OCI-LY7 (cell line): ENCODE measurements at regions not wholly inside any gene's neighbourhood (a gene's known extent, or its start where the extent isn't known, plus 50 kb on each side); places are given as distances from the start of the nearest gene placed in this dataset.
"Not testable (repeated sequence)": the region's sequence is repeated elsewhere in the genome, so short reads cannot be mapped to it uniquely, and the experiment has no call there.

Experiments
- BruUV-seq: library from RNA; stranded (reverse); fragments of 400-500 nt; replicated peaks from 2 replicates; lab custom pipeline; 2021; lab: Mats Ljungman, UMichigan
- CTCF ChIA-PET: fragments of 300-600 bp; sonication (Branson Sonifier 250); formaldehyde crosslinking; loops from one replicate; lab custom pipeline; 2022; ENCODE audit warnings: antibody characterized with exemption; ENCODE audit not compliant: unreplicated experiment; lab: Charles Lee
- POLR2A ChIA-PET: fragments of 300-600 bp; sonication (Branson Sonifier 250); formaldehyde crosslinking; loops from one replicate; lab custom pipeline; 2022; ENCODE audit warnings: antibody characterized with exemption; lab: Charles Lee
- DNase-seq: peaks from one replicate; pipeline ENCODE4 v3.0.0-alpha.2; 2015; ENCODE audit warnings: low spot score
- H2AFZ ChIP-seq: fragments of 200-600 bp; sonication (generic), shearing (Covaris generic); 2 replicates; pipeline ENCODE4 v1.6.1; 2014; ENCODE audit warnings: mild to moderate bottlenecking, antibody characterized with exemption, low read length, moderate library complexity
- H3K27ac ChIP-seq: fragments of 200-600 bp; sonication (generic); 2 replicates; pipeline ENCODE4 v1.5.1; 2014; ENCODE audit warnings: mixed run types, low read depth, mild to moderate bottlenecking, moderate library complexity, low read length, inconsistent platforms; ENCODE audit not compliant: poor library complexity, severe bottlenecking
- H3K36me3 ChIP-seq: fragments of 200-600 bp; sonication (generic); 2 replicates; pipeline ENCODE4 v1.6.1; 2014; ENCODE audit warnings: mild to moderate bottlenecking, antibody characterized with exemption, low read length, moderate library complexity, mixed read lengths; ENCODE audit not compliant: insufficient read depth
- H3K4me1 ChIP-seq: fragments of 200-600 bp; sonication (generic); 2 replicates; pipeline ENCODE4 v1.5.1; 2014; ENCODE audit warnings: mild to moderate bottlenecking, low read length; ENCODE audit not compliant: insufficient read depth, poor library complexity, severe bottlenecking
- H3K4me2 ChIP-seq: fragments of 200-600 bp; sonication (generic); 2 replicates; pipeline ENCODE4 v1.6.1; 2014; ENCODE audit warnings: mild to moderate bottlenecking, low read length
- H3K4me3 ChIP-seq: fragments of 200-600 bp; sonication (generic); 2 replicates; pipeline ENCODE4 v1.5.1; 2014; ENCODE audit warnings: mild to moderate bottlenecking, low read depth, low read length; ENCODE audit not compliant: poor library complexity, severe bottlenecking
- H3K79me2 ChIP-seq: fragments of 200-600 bp; sonication (generic); 2 replicates; pipeline ENCODE4 v1.6.1; 2016; ENCODE audit warnings: low read depth, mild to moderate bottlenecking, low read length, moderate library complexity, mixed read lengths; ENCODE audit not compliant: insufficient read depth
- H3K9me2 ChIP-seq: fragments of 200-600 bp; sonication (generic); 2 replicates; pipeline ENCODE4 v1.6.1; 2016; ENCODE audit warnings: mild to moderate bottlenecking, low read length, mixed read lengths; ENCODE audit not compliant: insufficient read depth
- H3K9me3 ChIP-seq: fragments of 200-600 bp; sonication (generic); 2 replicates; pipeline ENCODE4 v1.6.1; 2014; ENCODE audit warnings: mild to moderate bottlenecking, mixed run types, low read length, mixed read lengths
- H4K20me1 ChIP-seq: fragments of 200-600 bp; sonication (generic); 2 replicates; pipeline ENCODE4 v1.6.1; 2014; ENCODE audit warnings: mild to moderate bottlenecking, antibody characterized with exemption, low read length, moderate library complexity, mixed read lengths; ENCODE audit not compliant: insufficient read depth
- CTCF ChIP-seq: fragments of 200-600 bp; sonication (generic); conservative IDR thresholded peaks from 2 replicates; pipeline ENCODE4 v1.5.1; 2014; ENCODE audit warnings: mild to moderate bottlenecking, antibody characterized with exemption, low read length, moderate library complexity, mixed read lengths
- EZH2phosphoT487 ChIP-seq: fragments of 200-600 bp; sonication (generic); IDR thresholded peaks from 2 replicates; pipeline ENCODE4 v1.6.1; 2018; ENCODE audit warnings: low read depth, borderline replicate concordance, mild to moderate bottlenecking, mixed run types, antibody characterized with exemption, low read length, moderate library complexity, mixed read lengths
- intact Hi-C: fragments of 100-400 bp; cut with micrococcal nuclease; formaldehyde crosslinking; loops from one replicate; pipeline ENCODE4 v1.10.0; 2022; ENCODE audit not compliant: unreplicated experiment

- no peaks in the 10 kb centered on the region for H3K9me2 ChIP-seq
- H3K9me3 ChIP-seq: no peaks in the 10 kb centered on the region
- DNase-seq: no peak
- no peaks in the 10 kb centered on the region for H3K4me1 ChIP-seq
- BruUV-seq: no TSS peak
- intact Hi-C loops: no loop called here
- no peak overlapping the region for H3K27ac ChIP-seq
- ChIA-PET POLR2A (no interaction called here), CTCF (no interaction called here)
- H3K4me2 ChIP-seq: no peak overlapping the region
- H3K4me3 ChIP-seq: no peak overlapping the region
- H3K79me2 ChIP-seq: no peaks in the 10 kb centered on the region
- TF ChIP-seq EZH2phosphoT487 (no peak), CTCF (no peak)
- H2AFZ ChIP-seq: no peak overlapping the region
- no peaks in the 10 kb centered on the region for H3K36me3 ChIP-seq
- no peaks in the 10 kb centered on the region for H4K20me1 ChIP-seq
Measured at GRCh38 chr9:18063856-18064390, 410.0 kb upstream of the ADAMTSL1 start.

DNA sequence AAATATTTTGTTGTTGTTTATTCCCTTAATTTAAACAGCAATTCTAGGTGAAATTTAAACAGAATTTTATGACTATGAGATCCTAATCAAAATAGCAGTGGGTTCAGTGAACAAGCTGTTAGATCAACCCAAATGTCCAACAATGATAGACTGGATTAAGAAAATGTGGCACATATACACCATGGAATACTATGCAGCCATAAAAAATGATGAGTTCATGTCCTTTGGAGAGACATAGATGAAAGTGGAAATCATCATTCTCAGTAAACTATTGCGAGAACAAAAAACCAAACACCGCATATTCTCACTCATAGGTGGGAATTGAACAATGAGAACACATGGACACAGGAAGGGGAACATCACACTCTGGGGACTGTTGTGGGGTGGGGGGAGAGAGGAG, 407.3 kb upstream of the ADAMTSL1 start:
- BruUV-seq, intact Hi-C loops, H3K4me1 ChIP-seq, H3K36me3 ChIP-seq, H3K4me2 ChIP-seq, DNase-seq, H3K9me2 ChIP-seq, CTCF ChIA-PET, H2AFZ ChIP-seq, H3K9me3 ChIP-seq, H4K20me1 ChIP-seq, H3K27ac ChIP-seq, H3K4me3 ChIP-seq, POLR2A ChIA-PET, H3K79me2 ChIP-seq: not testable (repeated sequence)

DNA sequence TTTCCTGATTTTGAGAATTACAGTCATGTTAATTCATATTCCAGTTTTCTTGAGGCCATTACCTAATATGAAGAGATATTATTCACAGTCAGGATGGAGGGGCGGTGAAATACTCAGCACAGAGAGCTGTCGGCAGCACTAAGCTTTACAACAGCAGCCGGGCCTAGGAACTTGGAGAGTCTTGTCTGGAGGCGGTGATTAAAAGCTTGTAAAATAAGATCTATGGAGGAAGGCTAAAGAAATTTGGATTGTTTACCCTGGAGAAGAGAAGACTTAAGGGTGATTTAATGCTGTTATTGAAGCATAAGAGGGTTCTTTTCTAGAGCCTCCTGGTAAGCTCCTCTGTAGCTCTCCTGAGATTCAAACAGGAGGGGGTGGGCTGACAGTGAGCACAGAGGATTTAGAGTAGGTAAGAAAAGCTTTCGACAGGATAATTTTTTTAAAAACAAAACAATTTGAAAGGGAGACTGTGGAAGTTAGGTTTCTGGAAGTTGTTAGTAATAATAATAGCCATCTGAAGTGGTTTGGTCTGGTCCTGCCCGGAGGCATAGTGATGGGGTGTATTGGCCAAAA, 406.3 kb upstream of the ADAMTSL1 start:
- Histone ChIP-seq H2AFZ (no peak overlapping the region), H3K9me2 (no peaks in the 10 kb centered on the region), H3K79me2 (no peaks in the 10 kb centered on the region), H3K4me1 (no peaks in the 10 kb centered on the region), H3K4me2 (no peak overlapping the region), H4K20me1 (no peaks in the 10 kb centered on the region), H3K27ac (no peak overlapping the region), H3K36me3 (no peaks in the 10 kb centered on the region), H3K9me3 (no peaks in the 10 kb centered on the region), H3K4me3 (no peak overlapping the region)
- no peak for DNase-seq
- intact Hi-C loops: no loop called here
- BruUV-seq: no TSS peak
- TF ChIP-seq CTCF: no peak
- TF ChIP-seq EZH2phosphoT487: no peak
- ChIA-PET POLR2A (no interaction called here), CTCF (no interaction called here)
